ENCODE measurements at regions not wholly inside any gene's neighbourhood (a gene's known extent, or its start where the extent isn't known, plus 50 kb on each side); places are given as distances from the start of the nearest gene placed in this dataset.
"Not testable (repeated sequence)": the region's sequence is repeated elsewhere in the genome, so short reads cannot be mapped to it uniquely, and the experiment has no call there.

- Histone ChIP-seq H3K4me1 (no peaks in the 10 kb centered on the region), H3K4me3 (ENCODE audit: low read depth, low read length) (no peak overlapping the region), H3K9me3 (no peaks in the 10 kb centered on the region), H3K27me3 (no peaks in the 10 kb centered on the region; the same call in 1 of the 2 replicates), H3K36me3 (no peaks in the 10 kb centered on the region)
- no peak for DNase-seq
- TF ChIP-seq CTCF (IDR thresholded peaks at IDR 0.05; ENCODE audit: low read depth, low read length): no peak
These were observed 114.2 kb downstream of the C12orf75 start for GRCh38 chr12:105444653-105445102.

GRCh38 chr12:105445249-105445648 lies 114.8 kb downstream of the C12orf75 start:
- Histone ChIP-seq H3K4me3 (ENCODE audit: low read depth, low read length) (no peak overlapping the region), H3K36me3 (no peaks in the 10 kb centered on the region), H3K4me1 (no peaks in the 10 kb centered on the region), H3K27me3 (no peaks in the 10 kb centered on the region; the same call in 1 of the 2 replicates), H3K9me3 (no peaks in the 10 kb centered on the region)
- TF ChIP-seq CTCF (IDR thresholded peaks at IDR 0.05; ENCODE audit: low read depth, low read length): no peak
- no peak for DNase-seq

GRCh38 chr12:105445649-105446048 lies 115.2 kb downstream of the C12orf75 start:
- Histone ChIP-seq H3K4me1 (no peaks in the 10 kb centered on the region), H3K9me3 (no peaks in the 10 kb centered on the region), H3K4me3 (ENCODE audit: low read depth, low read length) (no peak overlapping the region), H3K27me3 (no peaks in the 10 kb centered on the region; the same call in 1 of the 2 replicates), H3K36me3 (no peaks in the 10 kb centered on the region)
- DNase-seq: no peak
- no peak for TF ChIP-seq CTCF (IDR thresholded peaks at IDR 0.05; ENCODE audit: low read depth, low read length)

- H3K36me3 ChIP-seq; H3K27me3 ChIP-seq; DNase-seq; H3K9me3 ChIP-seq; H3K4me1 ChIP-seq; H3K4me3 ChIP-seq (ENCODE audit: low read depth, low read length): not testable (repeated sequence)
These were observed 116.0 kb downstream of the C12orf75 start for GRCh38 chr12:105446460-105446859.

GRCh38 chr12:105449431-105449830 lies 118.9 kb downstream of the C12orf75 start:
- Histone ChIP-seq H3K27me3 (no peaks in the 10 kb centered on the region; the same call in 1 of the 2 replicates), H3K4me3 (ENCODE audit: low read depth, low read length) (no peak overlapping the region), H3K36me3 (no peaks in the 10 kb centered on the region), H3K9me3 (no peaks in the 10 kb centered on the region), H3K4me1 (no peaks in the 10 kb centered on the region)
- no peak for TF ChIP-seq CTCF (IDR thresholded peaks at IDR 0.05; ENCODE audit: low read depth, low read length)
- no peak for DNase-seq

GRCh38 chr12:105451211-105451610 lies 120.7 kb downstream of the C12orf75 start:
- H3K4me3 ChIP-seq (ENCODE audit: low read depth, low read length): no peak overlapping the region
- no peaks in the 10 kb centered on the region for H3K36me3 ChIP-seq
- H3K9me3 ChIP-seq: no peaks in the 10 kb centered on the region
- TF ChIP-seq CTCF (IDR thresholded peaks at IDR 0.05; ENCODE audit: low read depth, low read length): no peak
- no peaks in the 10 kb centered on the region for H3K4me1 ChIP-seq
- DNase-seq: no peak
- H3K27me3 ChIP-seq: no peaks in the 10 kb centered on the region; the same call in 1 of the 2 replicates

- no peak for TF ChIP-seq CTCF (IDR thresholded peaks at IDR 0.05; ENCODE audit: low read depth, low read length)
These were observed 121.3 kb downstream of the C12orf75 start for GRCh38 chr12:105451798-105452197.

More at GRCh38 chr12:105451798-105452197, 121.3 kb downstream of the C12orf75 start:
- no peaks in the 10 kb centered on the region for H3K4me1 ChIP-seq
- H3K36me3 ChIP-seq: no peaks in the 10 kb centered on the region
- no peaks in the 10 kb centered on the region; the same call in 1 of the 2 replicates for H3K27me3 ChIP-seq
- H3K4me3 ChIP-seq (ENCODE audit: low read depth, low read length): no peak overlapping the region
- DNase-seq: no peak
- H3K9me3 ChIP-seq: no peaks in the 10 kb centered on the region

All from BE2C (cell line).